T-helper 2 cell treated with Interferon-gamma antibody and Interleukin-4, amounts not matched to agents 5 μg/mL and 100 μg/mL, for 36 hours (primary cell): ENCODE measurements at regions not wholly inside any gene's neighbourhood (a gene's known extent, or its start where the extent isn't known, plus 50 kb on each side); places are given as distances from the start of the nearest gene placed in this dataset.

Experiments used
- DNase-seq: peaks from one replicate; pipeline ENCODE4 v3.0.0; 2021; ENCODE audit warnings: low spot score
- H3K27ac Mint-ChIP-seq: one replicate; pipeline ENCODE4 v1.8.0; 2021; ENCODE audit warnings: mild to moderate bottlenecking, mixed read lengths
- H3K27me3 Mint-ChIP-seq: one replicate; pipeline ENCODE4 v1.8.0; 2021; ENCODE audit warnings: low read depth, mixed read lengths
- H3K36me3 Mint-ChIP-seq: one replicate; pipeline ENCODE4 v1.8.0; 2021; ENCODE audit warnings: low read depth, mixed read lengths
- H3K4me1 Mint-ChIP-seq: one replicate; pipeline ENCODE4 v1.8.0; 2021; ENCODE audit warnings: low read depth, mixed read lengths
- H3K4me3 Mint-ChIP-seq: one replicate; pipeline ENCODE4 v1.8.0; 2022; ENCODE audit warnings: mild to moderate bottlenecking, moderate library complexity, mixed read lengths
- H3K9me3 Mint-ChIP-seq: one replicate; pipeline ENCODE4 v1.8.0; 2021; ENCODE audit warnings: mixed read lengths

- Mint-ChIP-seq H3K27ac (no peak overlapping the region), H3K9me3 (no peaks in the 10 kb centered on the region), H3K4me3 (no peak overlapping the region), H3K4me1 (no peaks in the 10 kb centered on the region), H3K36me3 (no peaks in the 10 kb centered on the region), H3K27me3 (no peaks in the 10 kb centered on the region)
- DNase-seq = no peak
Observed at GRCh38 chr4:1538096-1538410, 131.8 kb upstream of the NKX1-1 start.

DNA sequence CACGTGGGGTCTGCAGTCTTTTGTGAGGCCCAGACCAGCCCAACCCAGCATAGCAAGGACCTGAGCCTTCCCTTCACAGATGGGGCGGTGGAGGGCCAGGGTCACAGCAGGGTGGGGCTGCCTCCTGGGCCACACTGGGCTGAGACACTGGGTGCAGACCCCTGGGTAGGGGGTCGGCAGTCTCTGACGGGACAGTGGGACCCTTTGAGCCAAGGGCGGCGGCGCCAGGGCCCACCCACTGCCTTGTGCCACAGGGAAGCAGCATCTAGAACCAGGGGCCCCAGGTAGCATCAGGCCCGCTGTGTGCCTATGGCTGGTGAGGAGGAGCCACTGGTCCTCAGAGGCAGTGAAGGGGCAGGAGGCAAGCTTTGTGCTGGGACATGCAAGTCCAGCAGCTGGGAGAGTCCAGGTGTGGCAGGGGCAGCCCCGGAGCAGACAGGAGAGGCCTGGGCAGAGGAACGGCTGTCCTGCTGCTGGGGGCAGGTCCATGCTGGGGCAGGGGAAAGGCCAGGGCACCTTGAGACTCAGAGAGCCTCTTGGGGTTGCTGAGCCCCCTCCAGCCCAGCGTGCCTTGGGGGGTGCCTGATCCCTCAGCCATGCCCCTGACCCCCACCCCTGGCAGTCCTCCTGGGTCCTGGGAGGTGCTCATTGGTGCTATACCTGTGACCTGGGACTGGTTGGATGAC lies 131.3 kb upstream of the NKX1-1 start:
- Mint-ChIP-seq H3K27ac (no peak overlapping the region), H3K4me3 (no peak overlapping the region), H3K4me1 (no peaks in the 10 kb centered on the region), H3K9me3 (no peaks in the 10 kb centered on the region), H3K36me3 (no peaks in the 10 kb centered on the region), H3K27me3 (no peaks in the 10 kb centered on the region)
- no peak for DNase-seq

DNA sequence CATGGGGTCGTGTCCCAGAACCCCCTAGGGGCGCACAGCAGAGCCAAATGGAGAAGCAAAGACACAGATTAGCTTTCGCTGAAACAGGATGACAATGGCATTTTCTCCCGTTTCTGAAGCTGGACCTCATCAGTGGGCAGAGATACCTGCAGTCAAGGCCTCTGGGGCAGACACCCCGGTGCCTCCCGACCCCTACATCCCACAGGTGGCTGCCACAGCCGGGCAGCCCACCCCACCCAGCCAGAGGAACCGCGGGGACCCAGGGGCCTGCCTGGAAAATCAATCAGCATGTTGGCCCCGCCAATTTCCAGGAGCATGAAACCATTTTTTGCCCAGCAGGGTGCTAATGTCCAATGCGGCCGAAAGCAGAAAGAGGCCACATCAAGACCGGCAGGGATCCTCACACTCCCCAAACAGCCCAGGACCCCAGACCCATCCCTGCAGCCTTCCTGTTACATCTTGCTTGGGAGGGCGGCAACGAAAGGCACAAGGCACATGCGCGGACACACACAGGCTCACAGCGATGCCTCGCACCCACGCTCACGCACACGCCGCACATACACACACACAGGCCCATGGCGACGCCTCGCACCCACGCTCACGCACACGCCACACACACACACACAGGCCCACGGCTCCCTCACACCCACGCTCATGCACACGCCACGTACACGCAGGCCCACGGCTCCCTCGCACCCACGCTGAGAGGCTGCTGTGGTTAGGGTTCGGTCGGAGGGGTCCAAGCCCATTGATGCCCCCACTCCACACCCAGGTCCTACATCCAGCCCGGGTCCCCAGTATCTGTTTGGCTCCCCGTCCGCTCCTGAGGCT lies 130.6 kb upstream of the NKX1-1 start:
- no peak overlapping the region for H3K4me3 Mint-ChIP-seq
- no peaks in the 10 kb centered on the region for H3K4me1 Mint-ChIP-seq

DNA sequence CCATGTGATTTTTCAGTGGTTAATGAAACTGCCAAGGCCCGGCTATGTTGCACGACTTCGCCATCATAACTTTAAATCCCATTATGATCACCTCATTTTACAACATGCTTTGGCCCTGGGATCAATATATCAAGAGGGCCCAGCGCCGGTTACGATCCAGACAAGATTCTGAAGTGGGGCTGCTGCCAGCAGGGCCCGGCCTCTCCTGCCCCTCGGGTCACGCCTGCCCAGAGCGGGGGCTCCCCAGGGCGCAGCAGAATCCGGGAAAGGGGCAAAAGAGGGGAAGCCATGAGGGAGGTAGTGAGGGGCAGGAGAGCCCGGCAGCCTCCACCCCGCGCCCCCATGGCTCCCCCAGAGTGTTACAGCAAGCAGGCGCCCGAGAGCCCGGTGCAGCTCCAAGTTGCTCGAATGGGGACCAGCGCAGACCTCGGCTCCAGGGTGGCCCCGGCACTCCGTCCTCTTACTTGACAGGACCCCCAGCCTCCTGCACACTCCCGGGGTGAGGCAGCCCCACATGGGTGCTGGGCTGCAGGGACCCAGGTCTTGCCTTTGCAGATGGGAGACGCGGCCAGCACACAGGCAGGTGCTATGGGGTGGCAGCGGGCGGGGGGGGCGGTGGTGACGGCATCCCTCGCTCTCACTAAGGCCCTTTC lies 129.8 kb upstream of the NKX1-1 start:
- Mint-ChIP-seq H3K36me3 (no peaks in the 10 kb centered on the region), H3K27me3 (no peaks in the 10 kb centered on the region), H3K9me3 (no peaks in the 10 kb centered on the region), H3K27ac (no peak overlapping the region), H3K4me3 (no peak overlapping the region), H3K4me1 (no peaks in the 10 kb centered on the region)
- no peak for DNase-seq

More for the DNA sequence above, 130.6 kb upstream of the NKX1-1 start:
- Mint-ChIP-seq H3K27ac (no peak overlapping the region), H3K9me3 (no peaks in the 10 kb centered on the region), H3K27me3 (no peaks in the 10 kb centered on the region), H3K36me3 (no peaks in the 10 kb centered on the region)
- DNase-seq = no peak

DNA sequence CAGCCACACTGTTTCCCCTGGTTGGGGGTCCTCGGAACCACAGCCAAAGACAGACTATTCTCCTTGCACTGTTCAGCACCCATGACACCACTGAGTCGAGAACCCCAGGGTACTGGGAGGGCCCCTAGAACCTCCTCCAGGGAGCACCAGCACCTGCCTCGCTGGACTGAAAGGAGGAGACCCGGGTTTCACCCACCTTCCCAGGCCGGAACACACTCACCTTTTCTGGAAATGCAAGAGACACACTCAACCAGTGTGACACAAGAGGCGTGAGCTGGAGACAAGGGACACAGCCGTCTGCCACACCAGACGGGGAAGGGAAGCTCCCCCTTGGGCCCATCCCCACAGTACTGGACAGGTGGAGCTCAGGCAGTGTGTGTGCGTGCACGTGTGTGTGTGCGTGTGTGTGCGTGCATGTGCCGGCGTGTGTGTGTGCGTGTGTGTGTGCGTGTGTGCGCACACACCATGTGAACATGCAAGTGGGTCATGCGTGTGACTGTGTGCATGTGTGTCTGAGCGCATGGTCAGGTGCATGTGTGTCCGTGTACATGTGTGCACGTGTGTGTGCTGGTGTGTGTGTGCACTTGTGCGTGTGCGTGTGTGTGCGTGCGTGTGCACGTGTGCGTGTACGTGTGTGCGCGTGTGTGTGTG lies 128.8 kb upstream of the NKX1-1 start:
- Mint-ChIP-seq H3K27ac (no peak overlapping the region), H3K4me1 (no peaks in the 10 kb centered on the region)

DNA sequence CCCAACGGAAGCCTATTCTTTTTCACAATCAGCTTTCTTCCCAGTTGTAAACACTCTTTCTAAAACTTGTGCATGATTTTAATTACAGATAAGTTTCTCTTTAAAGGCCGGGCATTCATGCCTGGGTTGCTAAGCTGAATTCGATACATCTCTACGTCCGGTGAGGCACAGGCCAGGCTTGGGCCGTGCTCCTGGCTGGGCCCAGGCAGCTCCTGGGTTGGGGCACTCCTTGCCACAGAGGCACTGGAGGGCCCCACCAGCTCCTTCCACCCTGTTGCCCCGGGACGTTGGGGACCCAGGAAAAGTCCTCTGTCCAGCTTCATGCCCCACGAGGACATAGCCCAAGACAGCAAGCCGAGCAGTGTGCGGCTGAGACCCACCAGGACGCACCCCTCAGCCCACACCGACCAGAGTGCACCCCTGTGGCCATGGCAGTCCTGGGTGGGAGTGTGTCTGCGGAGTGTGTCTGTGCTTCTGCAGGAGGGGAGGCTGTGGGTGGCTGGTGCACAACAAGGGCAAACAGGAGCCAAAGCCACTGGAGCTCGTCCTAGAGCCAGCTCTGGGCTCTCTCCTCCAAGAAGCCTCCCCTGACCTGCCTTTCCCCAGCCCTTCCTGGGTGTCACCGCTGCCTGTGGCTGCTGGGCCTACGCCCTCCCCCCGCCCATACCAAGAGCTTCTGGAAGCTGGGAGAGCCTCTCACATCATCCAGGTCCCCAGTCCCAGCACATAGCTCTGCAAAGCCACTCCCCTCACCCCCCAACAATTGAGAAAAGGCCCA lies 128.0 kb upstream of the NKX1-1 start:
- peaks cover 3% of the 10 kb centered on the region for H3K27me3 Mint-ChIP-seq
- no peaks in the 10 kb centered on the region for H3K4me1 Mint-ChIP-seq
- no peak overlapping the region for H3K4me3 Mint-ChIP-seq
- H3K36me3 Mint-ChIP-seq = no peaks in the 10 kb centered on the region
- H3K27ac Mint-ChIP-seq = no peak overlapping the region
- DNase-seq = no peak
- H3K9me3 Mint-ChIP-seq = no peaks in the 10 kb centered on the region

More for the DNA sequence above, 128.8 kb upstream of the NKX1-1 start:
- H3K27me3 Mint-ChIP-seq = no peaks in the 10 kb centered on the region
- H3K36me3 Mint-ChIP-seq = no peaks in the 10 kb centered on the region
- H3K9me3 Mint-ChIP-seq = no peaks in the 10 kb centered on the region
- no peak for DNase-seq
- no peak overlapping the region for H3K4me3 Mint-ChIP-seq

DNA sequence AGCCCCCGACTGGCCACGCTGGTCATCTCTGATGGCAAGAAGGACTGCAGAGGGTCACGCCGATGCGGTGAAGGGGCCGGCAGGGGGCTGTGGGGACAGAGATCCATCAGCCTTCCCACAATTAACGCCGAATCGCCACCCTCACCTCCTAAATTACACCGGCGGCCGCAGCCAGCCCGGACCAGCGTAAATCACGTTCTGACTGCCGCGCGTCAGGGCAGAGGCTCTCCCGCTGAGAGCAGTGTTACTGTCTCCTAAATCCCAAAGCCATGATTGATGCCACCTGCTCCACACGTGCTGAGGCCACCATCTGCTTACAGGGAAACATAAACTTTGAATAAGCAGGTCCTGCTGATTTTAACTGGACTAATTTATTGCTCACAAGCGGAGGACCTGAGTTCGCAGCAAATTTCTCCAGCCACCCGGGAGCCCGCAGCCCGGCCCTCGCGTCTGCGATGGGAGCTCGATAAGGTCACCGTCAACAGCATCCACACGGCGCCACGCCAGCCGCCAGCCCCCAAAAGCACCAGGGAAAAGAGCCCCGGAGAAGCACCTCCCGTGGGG lies 127.3 kb upstream of the NKX1-1 start:
- Mint-ChIP-seq H3K27me3 (peaks cover 6% of the 10 kb centered on the region), H3K4me3 (no peak overlapping the region), H3K36me3 (no peaks in the 10 kb centered on the region), H3K9me3 (no peaks in the 10 kb centered on the region), H3K27ac (no peak overlapping the region), H3K4me1 (no peaks in the 10 kb centered on the region)
- no peak for DNase-seq

DNA sequence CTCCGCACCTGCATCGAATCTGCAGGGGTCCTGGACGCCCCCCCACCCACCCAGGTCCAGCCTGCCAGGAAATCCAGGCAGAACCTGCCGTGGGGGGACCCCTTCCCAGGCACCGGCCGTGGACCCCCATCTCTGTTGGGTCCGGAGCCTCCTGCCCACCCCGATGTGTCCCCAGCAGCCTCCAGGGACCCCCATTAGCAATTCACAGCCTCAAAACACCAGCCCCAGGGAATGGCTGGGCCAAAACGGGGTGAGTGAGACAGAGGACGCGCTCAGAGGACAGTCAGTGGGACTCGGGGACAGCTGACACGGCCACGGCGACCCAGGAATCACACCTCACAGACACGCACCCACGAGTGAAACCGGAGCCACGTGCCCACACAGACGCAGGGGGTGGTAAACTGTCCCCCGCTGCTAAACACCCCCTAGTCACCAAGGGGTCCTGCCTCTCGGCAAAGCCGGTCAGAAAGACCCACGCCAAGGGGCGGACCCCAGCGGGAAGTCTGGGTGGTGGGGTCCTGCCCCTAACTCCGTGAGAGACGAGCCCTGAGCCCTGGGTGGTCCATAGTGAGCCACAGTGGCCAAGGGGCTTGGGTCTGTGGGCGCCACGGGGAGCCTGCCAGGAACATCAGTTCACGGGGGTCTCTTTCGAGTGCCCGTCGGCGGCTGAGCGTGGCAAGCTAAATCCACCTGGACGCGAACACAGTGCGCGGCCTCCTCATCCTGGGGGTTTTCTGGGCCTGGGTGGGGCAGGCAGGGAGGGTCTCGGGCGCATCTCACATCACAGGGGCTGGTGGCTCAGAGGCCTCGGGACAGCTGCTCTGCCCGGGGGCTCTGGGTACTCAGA lies 126.5 kb upstream of the NKX1-1 start:
- Mint-ChIP-seq H3K27me3 (peaks cover 6% of the 10 kb centered on the region), H3K4me1 (no peaks in the 10 kb centered on the region), H3K36me3 (no peaks in the 10 kb centered on the region), H3K27ac (no peak overlapping the region), H3K9me3 (no peaks in the 10 kb centered on the region), H3K4me3 (no peak overlapping the region)
- no peak for DNase-seq

DNA sequence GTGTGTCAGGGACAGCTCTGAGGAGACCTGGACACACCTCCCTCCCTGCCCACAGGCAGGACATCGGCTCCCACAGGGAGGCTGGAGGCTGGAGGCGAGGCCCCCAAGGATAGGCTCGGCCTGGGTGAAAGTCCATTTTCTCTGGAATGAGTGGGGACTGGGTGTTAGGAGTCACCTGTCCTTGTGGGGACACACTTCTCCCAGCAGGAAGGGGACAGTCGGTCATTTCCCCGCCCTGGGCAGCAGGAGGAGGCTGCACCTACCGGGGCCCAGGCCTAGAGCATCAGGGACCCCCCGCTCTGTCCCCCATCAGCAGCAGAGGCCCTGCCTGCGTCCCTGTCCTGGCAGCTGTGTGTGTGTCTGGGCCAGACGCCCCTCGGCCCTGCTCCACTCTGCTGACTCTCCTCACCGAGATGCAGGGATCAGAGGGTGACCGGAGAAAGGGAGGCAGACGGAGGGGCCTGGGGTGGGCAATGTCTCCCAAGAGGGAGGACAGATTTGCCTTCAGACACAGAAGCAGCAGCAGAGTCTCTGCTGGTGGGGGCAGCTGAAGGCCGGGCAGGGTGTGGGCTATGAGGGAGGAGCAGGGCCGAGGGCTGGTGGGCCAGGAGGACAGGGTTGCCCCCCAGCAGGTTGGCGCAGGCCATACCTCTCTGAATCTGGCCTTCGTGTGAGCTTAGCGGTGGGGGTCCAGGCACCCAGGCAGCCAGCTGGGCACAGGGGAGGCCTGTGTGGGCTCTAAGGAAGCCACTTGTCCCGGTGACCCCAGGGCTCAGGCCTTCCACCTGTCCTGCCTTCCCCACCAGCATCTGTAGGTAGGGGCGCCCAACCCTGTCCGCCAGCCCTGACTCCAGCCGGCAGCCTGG lies 125.7 kb upstream of the NKX1-1 start:
- Mint-ChIP-seq H3K9me3 (no peaks in the 10 kb centered on the region), H3K27ac (no peak overlapping the region), H3K36me3 (no peaks in the 10 kb centered on the region), H3K4me3 (no peak overlapping the region), H3K27me3 (peaks cover 9% of the 10 kb centered on the region), H3K4me1 (no peaks in the 10 kb centered on the region)
- no peak for DNase-seq

DNA sequence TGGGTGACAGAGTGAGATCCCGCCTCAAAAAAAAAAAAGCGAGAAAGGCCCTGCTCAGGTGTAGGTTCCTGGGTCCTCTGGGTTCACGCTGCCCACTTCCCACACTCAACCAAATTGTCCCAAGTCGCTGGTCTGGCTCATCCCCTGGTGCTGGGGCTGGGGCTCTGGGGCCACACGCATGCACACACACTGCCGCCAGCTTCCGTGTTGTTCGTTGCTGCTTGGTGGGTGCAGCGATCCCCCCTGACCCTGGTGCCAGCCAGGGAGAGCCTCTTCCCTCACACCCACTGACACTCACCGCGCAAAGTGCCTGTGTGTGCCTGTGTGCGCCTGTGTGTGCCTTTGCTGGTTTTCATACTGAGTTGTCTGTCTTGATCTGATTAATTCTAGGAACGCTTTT lies 124.1 kb upstream of the NKX1-1 start:
- H3K4me3 Mint-ChIP-seq = no peak overlapping the region
- H3K27me3 Mint-ChIP-seq = peaks cover 9% of the 10 kb centered on the region
- no peaks in the 10 kb centered on the region for H3K4me1 Mint-ChIP-seq
- no peaks in the 10 kb centered on the region for H3K9me3 Mint-ChIP-seq
- DNase-seq = no peak
- no peak overlapping the region for H3K27ac Mint-ChIP-seq
- H3K36me3 Mint-ChIP-seq = no peaks in the 10 kb centered on the region

DNA sequence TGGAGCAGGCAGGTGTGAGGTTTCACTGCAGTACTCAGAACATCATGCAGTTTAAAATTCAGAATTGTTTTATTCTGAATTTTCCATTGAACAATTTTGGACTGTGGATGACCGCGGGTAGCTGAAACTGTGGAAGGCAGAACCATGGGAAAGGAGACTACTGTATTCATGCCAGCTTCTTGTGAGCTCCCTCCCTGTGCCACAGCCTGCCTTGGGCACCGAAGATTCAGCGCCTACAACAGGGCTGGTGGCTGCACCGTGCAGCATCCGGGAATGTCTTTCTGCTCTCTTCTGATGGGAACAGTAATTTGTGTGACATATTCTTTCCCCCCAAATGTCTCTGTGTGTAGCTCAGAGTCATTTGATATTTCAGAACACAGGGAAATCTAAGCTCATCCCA lies 118.5 kb upstream of the NKX1-1 start:
- H3K4me1 Mint-ChIP-seq = no peaks in the 10 kb centered on the region

More for the DNA sequence above, 118.5 kb upstream of the NKX1-1 start:
- no peak for DNase-seq
- no peak overlapping the region for H3K4me3 Mint-ChIP-seq
- H3K27ac Mint-ChIP-seq = no peak overlapping the region
- H3K9me3 Mint-ChIP-seq = no peaks in the 10 kb centered on the region
- H3K36me3 Mint-ChIP-seq = no peaks in the 10 kb centered on the region
- H3K27me3 Mint-ChIP-seq = peaks cover 20% of the 10 kb centered on the region
